K562 (cell line): ENCODE measurements at regions not wholly inside any gene's neighbourhood (a gene's known extent, or its start where the extent isn't known, plus 50 kb on each side); places are given as distances from the start of the nearest gene placed in this dataset.

Source experiments
- ATAC-seq: fragments of 200-7000 bp; cut with Tn5 transposase; 3 replicates; pipeline ENCODE4 v1.9.1; 2020; ENCODE audit warnings: moderate library complexity
- BruUV-seq: library from RNA; stranded (reverse); fragments of 400-500 nt; replicated peaks from 2 replicates; lab custom pipeline; 2021; lab: Mats Ljungman, UMichigan
- CTCF ChIA-PET: fragments of 300-600 bp; formaldehyde crosslinking; extraction: SDS; loops from one replicate; lab custom pipeline; 2021; ENCODE audit warnings: low intra/inter-chr PET ratio; lab: Yijun Ruan, JAX
- POLR2A ChIA-PET: fragments of 300-600, 350-650 bp; sonication (Branson Sonifier 250); formaldehyde crosslinking; extraction: SDS; loops from one replicate; lab custom pipeline; 2021; ENCODE audit warnings: antibody characterized with exemption, inconsistent platforms; lab: Yijun Ruan, JAX
- DNase-seq, 4 experiments: peaks; one replicate each; pipeline versions ENCODE4 v3.0.0 to v3.0.0-alpha.2; 2011 to 2018; ENCODE audit warnings: low spot score in 3 of 4, mixed read lengths in 3 of 4; ENCODE audit errors: extremely low read depth in 1 of 4
- FAIRE-seq: peaks from 2 replicates; lab custom pipeline; 2011; peaks lifted over from hg19 to GRCh38; lab: Jason Lieb, UNC
- H2AFZ ChIP-seq: 2 replicates; pipeline ENCODE4 v1.6.0; 2011; ENCODE audit warnings: low read depth, low read length, control low read depth, inconsistent platforms
- H3K27ac ChIP-seq: fragments of 200-600 bp; 3 replicates; pipeline ENCODE4 v1.8.0; 2011; ENCODE audit warnings: low read depth, mild to moderate bottlenecking, control low read depth, inconsistent platforms, low read length, moderate library complexity, mixed read lengths; ENCODE audit errors: extremely low read depth
- H3K27me3 ChIP-seq, 2 experiments: fragments of 300-600 bp in 1 of 2; 2 replicates in 1 of 2; 3 replicates in 1 of 2; pipeline versions ENCODE4 v1.6.0 to v1.8.0; 2011; ENCODE audit warnings: inconsistent platforms in 2 of 2, low read length in 2 of 2, mild to moderate bottlenecking in 1 of 2, mixed read lengths in 1 of 2, moderate library complexity in 1 of 2; ENCODE audit not compliant: control insufficient read depth in 2 of 2, insufficient read depth in 2 of 2
- H3K36me3 ChIP-seq: fragments of 300-600 bp; 3 replicates; pipeline ENCODE4 v1.8.0; 2011; ENCODE audit warnings: mild to moderate bottlenecking, low read length, inconsistent platforms; ENCODE audit not compliant: control insufficient read depth, insufficient read depth
- H3K4me1 ChIP-seq, 2 experiments: fragments of 200-600 bp in 1 of 2; replicated peaks in 1 of 2; 2 replicates in 1 of 2; 3 replicates in 1 of 2; pipeline versions ENCODE4 v1.5.1 to v1.8.0; 2011; ENCODE audit warnings: inconsistent platforms in 2 of 2, low read length in 2 of 2, mild to moderate bottlenecking in 1 of 2, mixed read lengths in 1 of 2, moderate library complexity in 1 of 2; ENCODE audit not compliant: control insufficient read depth in 2 of 2, insufficient read depth in 2 of 2
- H3K4me2 ChIP-seq: 2 replicates; pipeline ENCODE4 v1.6.1; 2011; ENCODE audit warnings: low read length, control low read depth, inconsistent platforms, mixed read lengths; ENCODE audit not compliant: insufficient read depth
- H3K4me3 ChIP-seq: fragments of 200-600 bp; sonication (generic), shearing (Covaris generic); 2 replicates; pipeline ENCODE4 v1.5.1; 2016; ENCODE audit warnings: control low read depth, inconsistent platforms
- H3K79me2 ChIP-seq: fragments of 200-600 bp; 3 replicates; pipeline ENCODE4 v1.8.0; 2011; ENCODE audit warnings: low read length, inconsistent platforms; ENCODE audit not compliant: control insufficient read depth, insufficient read depth
- H3K9ac ChIP-seq, 2 experiments: 2 replicates each; pipeline versions ENCODE4 v1.6.0 to v1.6.1; 2011; ENCODE audit warnings: low read depth in 2 of 2, low read length in 2 of 2, control low read depth in 1 of 2, inconsistent platforms in 1 of 2, mild to moderate bottlenecking in 1 of 2, mixed read lengths in 1 of 2; ENCODE audit not compliant: insufficient read depth in 1 of 2
- H3K9me1 ChIP-seq: one replicate; pipeline ENCODE4 v1.6.0; 2011; ENCODE audit warnings: inconsistent platforms, mild to moderate bottlenecking, low read length, moderate library complexity; ENCODE audit not compliant: control insufficient read depth, insufficient read depth
- H3K9me3 ChIP-seq: replicated peaks from 2 replicates; pipeline ENCODE4 v1.5.1; 2011; ENCODE audit warnings: low read depth, low read length, inconsistent platforms; ENCODE audit not compliant: control insufficient read depth, insufficient read depth
- H4K20me1 ChIP-seq: replicated peaks from 2 replicates; pipeline ENCODE4 v1.6.1; 2011; ENCODE audit warnings: low read length, inconsistent platforms, mixed read lengths; ENCODE audit not compliant: control insufficient read depth, insufficient read depth
- ASH1L ChIP-seq: fragments of 450-650 bp; IDR thresholded peaks from 2 replicates; pipeline ENCODE4 v1.6.1; 2018; ENCODE audit warnings: borderline replicate concordance, mild to moderate bottlenecking, low read depth; ENCODE audit not compliant: partially characterized antibody
- FOSL1 ChIP-seq: fragments of 200-800 bp; sonication (Bioruptor generic); conservative IDR thresholded peaks from 2 replicates; pipeline ENCODE4 v1.6.1; 2016; ENCODE audit warnings: missing genetic modification characterization, missing compliant biosample characterization
- GTF2A2 ChIP-seq: IDR thresholded peaks from 2 replicates; pipeline ENCODE4 v1.6.1; 2016; ENCODE audit warnings: mild to moderate bottlenecking, missing genetic modification characterization, missing compliant biosample characterization
- HNRNPUL1 ChIP-seq: fragments of 200-400 bp; formaldehyde crosslinking; IDR thresholded peaks from 2 replicates; pipeline ENCODE4 v1.6.1; 2017; ENCODE audit warnings: low read length
- KDM1A ChIP-seq, 2 experiments: fragments of 450-650 bp; IDR thresholded peaks; 2 replicates each; pipeline ENCODE4 v1.6.1; 2016; ENCODE audit warnings: mild to moderate bottlenecking in 2 of 2
- L3MBTL2 ChIP-seq: fragments of 450-650 bp; IDR thresholded peaks from 2 replicates; pipeline ENCODE4 v1.6.1; 2016; ENCODE audit warnings: mild to moderate bottlenecking, moderate library complexity
- SRSF3 ChIP-seq: fragments of 200-400 bp; formaldehyde crosslinking; IDR thresholded peaks from 2 replicates; pipeline ENCODE4 v1.6.1; 2016; ENCODE audit warnings: mild to moderate bottlenecking, low read length, moderate library complexity; ENCODE audit not compliant: insufficient read depth
- TCF7L2 ChIP-seq: fragments of 150-350 bp; IDR thresholded peaks from 2 replicates; pipeline ENCODE4 v1.6.1; 2016; ENCODE audit warnings: low read depth, mild to moderate bottlenecking, low read length, moderate library complexity
- TFAP4 ChIP-seq: sonication (generic); formaldehyde crosslinking; IDR thresholded peaks from 2 replicates; pipeline ENCODE4 v1.8.0; 2022; ENCODE audit warnings: missing genetic modification reagents, mild to moderate bottlenecking, moderate library complexity, borderline replicate concordance
- U2AF1 ChIP-seq: fragments of 200-400 bp; formaldehyde crosslinking; optimal IDR thresholded peaks from 2 replicates; pipeline ENCODE3; 2017; ENCODE audit warnings: mild to moderate bottlenecking, low read depth, low read length, moderate library complexity
- ZNF140 ChIP-seq: fragments of 250-450 bp; sonication (Bioruptor Pico); IDR thresholded peaks from 2 replicates; pipeline ENCODE4 v1.8.0; 2021; ENCODE audit warnings: moderate library complexity, mild to moderate bottlenecking, inconsistent platforms
- ZNF354B ChIP-seq: fragments of 250-450 bp; sonication (Bioruptor Pico); IDR thresholded peaks from 2 replicates; pipeline ENCODE4 v1.4.0; 2020
- ZNF75A ChIP-seq: fragments of 450-650 bp; formaldehyde crosslinking; IDR thresholded peaks from 2 replicates; pipeline ENCODE4 v1.4.0; 2020; ENCODE audit warnings: mild to moderate bottlenecking
- WGBS: fragments of 100-300 bp; shearing (Covaris generic); methylation state at CpG from one replicate; pipeline ENCODE4 v1.1.6; 2016; ENCODE audit warnings: low coverage, mixed read lengths; ENCODE audit not compliant: insufficient coverage; ENCODE audit errors: missing lambda C conversion rate; 5-methylcytosine and 5-hydroxymethylcytosine counted together
- in situ Hi-C: fragments of 300-500 bp; cut with MboI; formaldehyde crosslinking; loops from 4 replicates; pipeline ENCODE4 v1.15.0; 2018; ENCODE audit warnings: inconsistent platforms, mixed read lengths
- intact Hi-C: fragments of 100-400 bp; cut with micrococcal nuclease; formaldehyde crosslinking; loops from 2 replicates; pipeline ENCODE4 v1.14.2; 2022
- TF ChIP-seq, protein P1 (sequence below): sonication (generic); formaldehyde crosslinking; IDR thresholded peaks from 2 replicates; pipeline ENCODE4 v1.8.1; 2023; ENCODE audit warnings: missing genetic modification reagents, mild to moderate bottlenecking, borderline replicate concordance
- TF ChIP-seq, protein P2 (sequence below): sonication (generic); formaldehyde crosslinking; IDR thresholded peaks from 2 replicates; pipeline ENCODE4 v1.5.0; 2020; ENCODE audit warnings: missing genetic modification reagents
- TF ChIP-seq, protein P3 (sequence below): fragments of 450-650 bp; formaldehyde crosslinking; IDR thresholded peaks from 2 replicates; pipeline ENCODE4 v1.4.0; 2022; ENCODE audit warnings: missing genetic modification characterization

DNA sequence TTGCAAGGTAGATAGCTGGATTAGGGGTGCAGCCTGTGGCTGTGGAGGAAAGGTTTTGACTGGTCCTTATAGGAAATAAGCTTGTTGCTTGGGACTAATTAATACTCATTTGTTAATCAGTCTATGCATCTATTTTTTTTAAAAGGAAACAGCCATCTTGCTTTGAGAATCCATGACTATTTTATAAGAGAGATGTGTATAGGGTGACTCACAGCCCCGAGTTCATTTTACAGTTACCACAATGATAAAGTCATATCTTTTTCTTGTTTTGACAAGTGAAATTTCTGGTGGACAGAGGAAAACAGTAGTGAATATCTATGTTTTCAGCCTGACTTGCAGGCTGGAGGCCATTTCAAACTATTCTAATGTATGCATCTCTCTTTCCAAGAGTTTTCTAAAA, 193.5 kb upstream of the CCDC68 start:
- Histone ChIP-seq H3K27me3 (no peaks in the 10 kb centered on the region), H3K27ac (no peak overlapping the region), H3K36me3 (no peaks in the 10 kb centered on the region), H3K4me1 (no peaks in the 10 kb centered on the region), H3K9me3 (no peaks in the 10 kb centered on the region), H2AFZ (no peak overlapping the region), H3K9me1 (no peaks in the 10 kb centered on the region), H3K4me3 (no peak overlapping the region), H3K4me2 (no peak overlapping the region), H3K79me2 (no peaks in the 10 kb centered on the region), H3K9ac (no peak overlapping the region), H4K20me1 (no peaks in the 10 kb centered on the region)
- FAIRE-seq, result no peak
- ChIA-PET CTCF (no interaction called here), POLR2A (interaction anchor here (0.6 kb wide), 1 partner anchor 848 kb away, joined by 3 read pairs; no protein-coding TSS in a partner anchor)
- WGBS, result 0% methylated on average over 1 of the region's 1 CpG
- intact Hi-C loops (no loop called here), in situ Hi-C loops (no loop called here)
- no peak for DNase-seq
- ATAC-seq, result no peak
- BruUV-seq, result no TSS peak
- TF ChIP-seq ASH1L (no peak), TCF7L2 (no peak), ZNF354B (CRISPR knock-in tag) (no peak), SRSF3 (no peak), ZNF140 (CRISPR knock-in tag) (no peak), KDM1A (IDR thresholded peaks at IDR 0.05) (no peak), L3MBTL2 (no peak), TFAP4 (no peak), ZNF75A (no peak), U2AF1 (no peak), FOSL1 (tag) (peak; percentile 78), HNRNPUL1 (no peak), GTF2A2 (tag) (no peak)
- TF ChIP-seq, protein P1, sequence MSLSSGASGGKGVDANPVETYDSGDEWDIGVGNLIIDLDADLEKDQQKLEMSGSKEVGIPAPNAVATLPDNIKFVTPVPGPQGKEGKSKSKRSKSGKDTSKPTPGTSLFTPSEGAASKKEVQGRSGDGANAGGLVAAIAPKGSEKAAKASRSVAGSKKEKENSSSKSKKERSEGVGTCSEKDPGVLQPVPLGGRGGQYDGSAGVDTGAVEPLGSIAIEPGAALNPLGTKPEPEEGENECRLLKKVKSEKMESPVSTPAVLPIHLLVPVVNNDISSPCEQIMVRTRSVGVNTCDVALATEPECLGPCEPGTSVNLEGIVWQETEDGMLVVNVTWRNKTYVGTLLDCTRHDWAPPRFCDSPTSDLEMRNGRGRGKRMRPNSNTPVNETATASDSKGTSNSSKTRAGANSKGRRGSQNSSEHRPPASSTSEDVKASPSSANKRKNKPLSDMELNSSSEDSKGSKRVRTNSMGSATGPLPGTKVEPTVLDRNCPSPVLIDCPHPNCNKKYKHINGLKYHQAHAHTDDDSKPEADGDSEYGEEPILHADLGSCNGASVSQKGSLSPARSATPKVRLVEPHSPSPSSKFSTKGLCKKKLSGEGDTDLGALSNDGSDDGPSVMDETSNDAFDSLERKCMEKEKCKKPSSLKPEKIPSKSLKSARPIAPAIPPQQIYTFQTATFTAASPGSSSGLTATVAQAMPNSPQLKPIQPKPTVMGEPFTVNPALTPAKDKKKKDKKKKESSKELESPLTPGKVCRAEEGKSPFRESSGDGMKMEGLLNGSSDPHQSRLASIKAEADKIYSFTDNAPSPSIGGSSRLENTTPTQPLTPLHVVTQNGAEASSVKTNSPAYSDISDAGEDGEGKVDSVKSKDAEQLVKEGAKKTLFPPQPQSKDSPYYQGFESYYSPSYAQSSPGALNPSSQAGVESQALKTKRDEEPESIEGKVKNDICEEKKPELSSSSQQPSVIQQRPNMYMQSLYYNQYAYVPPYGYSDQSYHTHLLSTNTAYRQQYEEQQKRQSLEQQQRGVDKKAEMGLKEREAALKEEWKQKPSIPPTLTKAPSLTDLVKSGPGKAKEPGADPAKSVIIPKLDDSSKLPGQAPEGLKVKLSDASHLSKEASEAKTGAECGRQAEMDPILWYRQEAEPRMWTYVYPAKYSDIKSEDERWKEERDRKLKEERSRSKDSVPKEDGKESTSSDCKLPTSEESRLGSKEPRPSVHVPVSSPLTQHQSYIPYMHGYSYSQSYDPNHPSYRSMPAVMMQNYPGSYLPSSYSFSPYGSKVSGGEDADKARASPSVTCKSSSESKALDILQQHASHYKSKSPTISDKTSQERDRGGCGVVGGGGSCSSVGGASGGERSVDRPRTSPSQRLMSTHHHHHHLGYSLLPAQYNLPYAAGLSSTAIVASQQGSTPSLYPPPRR, result no peak
- TF ChIP-seq, protein P2, sequence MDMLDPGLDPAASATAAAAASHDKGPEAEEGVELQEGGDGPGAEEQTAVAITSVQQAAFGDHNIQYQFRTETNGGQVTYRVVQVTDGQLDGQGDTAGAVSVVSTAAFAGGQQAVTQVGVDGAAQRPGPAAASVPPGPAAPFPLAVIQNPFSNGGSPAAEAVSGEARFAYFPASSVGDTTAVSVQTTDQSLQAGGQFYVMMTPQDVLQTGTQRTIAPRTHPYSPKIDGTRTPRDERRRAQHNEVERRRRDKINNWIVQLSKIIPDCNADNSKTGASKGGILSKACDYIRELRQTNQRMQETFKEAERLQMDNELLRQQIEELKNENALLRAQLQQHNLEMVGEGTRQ (CRISPR knock-in tag), result no peak
- TF ChIP-seq, protein P3, sequence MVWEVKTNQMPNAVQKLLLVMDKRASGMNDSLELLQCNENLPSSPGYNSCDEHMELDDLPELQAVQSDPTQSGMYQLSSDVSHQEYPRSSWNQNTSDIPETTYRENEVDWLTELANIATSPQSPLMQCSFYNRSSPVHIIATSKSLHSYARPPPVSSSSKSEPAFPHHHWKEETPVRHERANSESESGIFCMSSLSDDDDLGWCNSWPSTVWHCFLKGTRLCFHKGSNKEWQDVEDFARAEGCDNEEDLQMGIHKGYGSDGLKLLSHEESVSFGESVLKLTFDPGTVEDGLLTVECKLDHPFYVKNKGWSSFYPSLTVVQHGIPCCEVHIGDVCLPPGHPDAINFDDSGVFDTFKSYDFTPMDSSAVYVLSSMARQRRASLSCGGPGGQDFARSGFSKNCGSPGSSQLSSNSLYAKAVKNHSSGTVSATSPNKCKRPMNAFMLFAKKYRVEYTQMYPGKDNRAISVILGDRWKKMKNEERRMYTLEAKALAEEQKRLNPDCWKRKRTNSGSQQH, result no peak
